NCI-H2196 treated with DMSO at 0.1 percent for 48 hours (cell line): ENCODE measurements at regions not wholly inside any gene's neighbourhood (a gene's known extent, or its start where the extent isn't known, plus 50 kb on each side); places are given as distances from the start of the nearest gene placed in this dataset.
"Not testable (repeated sequence)": the region's sequence is repeated elsewhere in the genome, so short reads cannot be mapped to it uniquely, and the experiment has no call there.

Source experiments
- DNase-seq: peaks from one replicate; lab custom pipeline; 2025; ENCODE audit not compliant: unreplicated experiment; lab: John Stamatoyannopoulos, UW

GRCh38 chr5:103389846-103390245 is 131.3 kb downstream of the MACIR start:
- DNase-seq: no peak

GRCh38 chr5:103389357-103389756 is 130.8 kb downstream of the MACIR start:
- no peak for DNase-seq

- no peak for DNase-seq
Measured at GRCh38 chr5:103385722-103386121, 127.2 kb downstream of the MACIR start.

- not testable (repeated sequence) for DNase-seq
Measured at GRCh38 chr5:103377638-103378037, 119.1 kb downstream of the MACIR start.

- DNase-seq: no peak
Measured at GRCh38 chr5:103375863-103376591, 117.5 kb downstream of the MACIR start.

GRCh38 chr5:103375350-103375749 is 116.8 kb downstream of the MACIR start:
- DNase-seq: no peak

- no peak for DNase-seq
Measured at GRCh38 chr5:103374473-103374963, 116.0 kb downstream of the MACIR start.

GRCh38 chr5:103373597-103374472 is 115.3 kb downstream of the MACIR start:
- no peak for DNase-seq

GRCh38 chr5:103371046-103371607 is 112.6 kb downstream of the MACIR start:
- no peak for DNase-seq

- DNase-seq: no peak
Measured at GRCh38 chr5:103369125-103370120, 110.9 kb downstream of the MACIR start.

- DNase-seq: no peak
Measured at GRCh38 chr5:103367702-103368101, 109.1 kb downstream of the MACIR start.

GRCh38 chr5:103366918-103367549 is 108.5 kb downstream of the MACIR start:
- no peak for DNase-seq

- no peak for DNase-seq
Measured at GRCh38 chr5:103364074-103364473, 105.5 kb downstream of the MACIR start.

- DNase-seq: no peak
Measured at GRCh38 chr5:103362211-103362610, 103.6 kb downstream of the MACIR start.

- DNase-seq: no peak
Measured at GRCh38 chr5:103360475-103360874, 101.9 kb downstream of the MACIR start.

- no peak for DNase-seq
Measured at GRCh38 chr5:103358305-103358995, 99.9 kb downstream of the MACIR start.

- DNase-seq: no peak
Measured at GRCh38 chr5:103357636-103358035, 99.1 kb downstream of the MACIR start.

- DNase-seq: no peak
Measured at GRCh38 chr5:103356350-103357091, 98.0 kb downstream of the MACIR start.

GRCh38 chr5:103355579-103355978 is 97.0 kb downstream of the MACIR start:
- DNase-seq: no peak
